BJ (cell line): ENCODE measurements at regions not wholly inside any gene's neighbourhood (a gene's known extent, or its start where the extent isn't known, plus 50 kb on each side); places are given as distances from the start of the nearest gene placed in this dataset.

Experiments used
- CTCF ChIA-PET: fragments of 350-600 bp; formaldehyde crosslinking; extraction: SDS; loops from one replicate; lab custom pipeline; 2021; ENCODE audit warnings: antibody characterized with exemption, inconsistent platforms; lab: Yijun Ruan, JAX
- POLR2A ChIA-PET: fragments of 300-600 bp; sonication (Branson Sonifier 250); formaldehyde crosslinking; extraction: SDS; loops from one replicate; lab custom pipeline; 2021; ENCODE audit warnings: antibody characterized with exemption; lab: Charles Lee
- DNase-seq: peaks from one replicate; pipeline ENCODE4 v3.0.0-alpha.2; 2011; ENCODE audit warnings: low read depth
- H3K27me3 ChIP-seq: 2 replicates; pipeline ENCODE4 v1.6.0; 2011; ENCODE audit warnings: low read length; ENCODE audit not compliant: control insufficient read depth, insufficient read depth
- H3K36me3 ChIP-seq: 2 replicates; pipeline ENCODE4 v1.5.1; 2011; ENCODE audit warnings: low read length; ENCODE audit not compliant: control insufficient read depth, insufficient read depth
- H3K4me3 ChIP-seq: 2 replicates; pipeline ENCODE4 v1.5.1; 2011; ENCODE audit warnings: low read depth, mild to moderate bottlenecking, control low read depth, low read length
- TF ChIP-seq, protein P1 (sequence below): IDR thresholded peaks from 2 replicates; pipeline ENCODE4 v1.5.1; 2011; ENCODE audit warnings: low read depth, mild to moderate bottlenecking, control low read depth, inconsistent platforms, low read length, moderate library complexity; ENCODE audit not compliant: insufficient read depth

DNA sequence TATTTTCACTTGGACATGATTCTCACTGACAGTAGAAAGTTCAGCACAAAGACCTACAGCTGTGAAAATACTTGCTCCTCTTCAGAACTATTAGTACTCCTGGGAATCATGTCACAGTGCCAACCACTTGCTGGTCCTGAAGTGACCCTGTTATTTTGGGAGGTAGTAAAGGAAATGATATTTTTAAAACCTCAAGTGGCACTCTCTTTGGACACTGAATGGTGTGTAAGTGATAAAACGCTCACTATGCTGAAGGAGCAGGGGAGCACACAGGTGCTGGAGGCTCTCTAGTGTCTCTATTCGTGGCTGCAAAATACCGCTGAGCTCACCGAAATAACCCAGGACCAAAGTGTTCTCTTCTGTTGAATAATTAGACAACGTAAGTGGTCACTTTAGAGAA lies 76.9 kb upstream of the SPATA31D4 start:
- no peak for DNase-seq
- TF ChIP-seq, protein P1, sequence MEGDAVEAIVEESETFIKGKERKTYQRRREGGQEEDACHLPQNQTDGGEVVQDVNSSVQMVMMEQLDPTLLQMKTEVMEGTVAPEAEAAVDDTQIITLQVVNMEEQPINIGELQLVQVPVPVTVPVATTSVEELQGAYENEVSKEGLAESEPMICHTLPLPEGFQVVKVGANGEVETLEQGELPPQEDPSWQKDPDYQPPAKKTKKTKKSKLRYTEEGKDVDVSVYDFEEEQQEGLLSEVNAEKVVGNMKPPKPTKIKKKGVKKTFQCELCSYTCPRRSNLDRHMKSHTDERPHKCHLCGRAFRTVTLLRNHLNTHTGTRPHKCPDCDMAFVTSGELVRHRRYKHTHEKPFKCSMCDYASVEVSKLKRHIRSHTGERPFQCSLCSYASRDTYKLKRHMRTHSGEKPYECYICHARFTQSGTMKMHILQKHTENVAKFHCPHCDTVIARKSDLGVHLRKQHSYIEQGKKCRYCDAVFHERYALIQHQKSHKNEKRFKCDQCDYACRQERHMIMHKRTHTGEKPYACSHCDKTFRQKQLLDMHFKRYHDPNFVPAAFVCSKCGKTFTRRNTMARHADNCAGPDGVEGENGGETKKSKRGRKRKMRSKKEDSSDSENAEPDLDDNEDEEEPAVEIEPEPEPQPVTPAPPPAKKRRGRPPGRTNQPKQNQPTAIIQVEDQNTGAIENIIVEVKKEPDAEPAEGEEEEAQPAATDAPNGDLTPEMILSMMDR = no peak
- Histone ChIP-seq H3K4me3 (no peak overlapping the region), H3K27me3 (0 out of 2 replicates have a peak, but pooled peaks cover 2% of the 10 kb centered on the region), H3K36me3 (no peaks in the 10 kb centered on the region)
- POLR2A ChIA-PET = no interaction called here
- CTCF ChIA-PET = interaction anchor here (1.3 to 1.6 kb wide), 2 partner anchors 8 to 755 kb away, joined by 3 read pairs; no protein-coding TSS in a partner anchor

GRCh38 chr9:81852820-81853219 lies 75.4 kb upstream of the SPATA31D4 start:
- Histone ChIP-seq H3K4me3 (no peak overlapping the region), H3K27me3 (0 out of 2 replicates have a peak, but pooled peaks cover 2% of the 10 kb centered on the region), H3K36me3 (no peaks in the 10 kb centered on the region)
- DNase-seq = no peak
- ChIA-PET CTCF (interaction anchor here (1.0 to 1.6 kb wide), 2 partner anchors 9 to 295 kb away, joined by 3 read pairs; no protein-coding TSS in a partner anchor), POLR2A (no interaction called here)
- TF ChIP-seq, protein P1 = no peak

- DNase-seq = peak; percentile 32
- ChIA-PET POLR2A (no interaction called here), CTCF (no interaction called here)
- no peak overlapping the region for H3K4me3 ChIP-seq
- TF ChIP-seq, protein P1 = no peak
- 0 out of 2 replicates have a peak, but pooled peaks cover 2% of the 10 kb centered on the region for H3K27me3 ChIP-seq
- H3K36me3 ChIP-seq = no peaks in the 10 kb centered on the region
These were observed 72.7 kb upstream of the SPATA31D4 start for GRCh38 chr9:81855538-81855937.

DNA sequence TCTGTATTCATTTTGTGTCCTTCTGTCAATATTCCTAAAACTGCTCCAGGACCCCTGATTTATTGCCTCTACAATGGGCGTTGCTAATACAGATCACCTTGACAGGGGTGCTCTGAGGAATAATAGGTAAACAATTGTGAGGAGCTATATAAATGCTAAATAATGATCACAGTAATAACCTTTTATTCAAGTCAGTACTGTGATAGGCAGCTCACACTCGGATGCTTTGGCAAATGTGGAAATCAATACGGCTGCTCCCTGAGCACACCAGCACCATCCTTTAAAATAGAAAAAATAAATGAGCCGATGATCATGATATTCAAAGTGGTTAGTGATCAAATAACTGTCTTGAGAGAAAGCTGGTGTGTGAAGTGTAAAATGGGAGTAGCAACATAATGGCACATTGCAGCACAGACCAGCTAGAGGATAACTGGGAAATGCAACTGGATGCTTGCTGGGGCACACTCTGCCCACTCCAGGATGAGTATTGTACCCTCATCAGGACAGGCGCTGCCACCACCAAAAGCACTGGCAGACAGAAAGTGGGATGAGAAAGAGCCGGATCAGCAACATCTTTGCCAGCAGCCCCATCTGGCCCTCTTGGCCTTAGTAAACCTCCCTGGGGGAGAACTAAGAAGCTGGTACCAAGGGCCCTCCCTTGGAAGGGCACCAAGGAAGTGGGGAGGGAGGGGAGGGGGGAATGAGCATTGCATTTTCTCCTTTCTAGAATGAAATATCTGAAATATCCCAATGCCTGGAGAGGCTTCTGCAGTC lies 69.4 kb upstream of the SPATA31D4 start:
- CTCF ChIA-PET = interaction anchor here (1.1 kb wide), 1 partner anchor 13 kb away, joined by 4 read pairs; no protein-coding TSS in a partner anchor
- H3K27me3 ChIP-seq = no peaks in the 10 kb centered on the region
- POLR2A ChIA-PET = no interaction called here
- no peak overlapping the region for H3K4me3 ChIP-seq
- H3K36me3 ChIP-seq = no peaks in the 10 kb centered on the region
- no peak for DNase-seq
- TF ChIP-seq, protein P1 = no peak

DNA sequence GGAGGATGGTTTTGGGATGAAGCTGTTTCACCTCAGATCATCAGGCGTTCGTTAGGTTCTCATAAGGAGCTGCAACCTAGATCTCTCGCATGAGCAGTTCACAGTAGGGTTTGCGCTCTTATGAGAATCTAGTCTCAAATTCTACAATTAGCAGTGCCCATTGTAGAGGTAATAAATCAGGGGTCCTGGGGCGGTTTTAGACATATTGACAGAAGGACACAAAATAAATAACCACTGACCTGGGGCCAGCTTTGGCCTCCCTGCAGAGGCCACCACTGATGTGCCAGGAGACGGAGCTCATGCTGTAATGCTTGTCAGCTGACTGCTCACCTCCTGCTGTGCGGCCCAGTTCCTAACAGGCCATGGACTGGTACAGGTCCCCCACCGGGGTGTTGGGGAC lies 67.6 kb upstream of the SPATA31D4 start:
- DNase-seq = no peak
- H3K36me3 ChIP-seq = no peaks in the 10 kb centered on the region
- ChIA-PET CTCF (no interaction called here), POLR2A (no interaction called here)
- H3K4me3 ChIP-seq = no peak overlapping the region
- H3K27me3 ChIP-seq = no peaks in the 10 kb centered on the region
- TF ChIP-seq, protein P1 = no peak
